ENCODE measurements at regions not wholly inside any gene's neighbourhood (a gene's known extent, or its start where the extent isn't known, plus 50 kb on each side); places are given as distances from the start of the nearest gene placed in this dataset.
"Not testable (repeated sequence)": the region's sequence is repeated elsewhere in the genome, so short reads cannot be mapped to it uniquely, and the experiment has no call there.

GRCh38 chr10:33861016-33861704 lies 526.7 kb upstream of the NRP1 start:
- no peak for DNase-seq (ENCODE audit: low spot score)

DNA sequence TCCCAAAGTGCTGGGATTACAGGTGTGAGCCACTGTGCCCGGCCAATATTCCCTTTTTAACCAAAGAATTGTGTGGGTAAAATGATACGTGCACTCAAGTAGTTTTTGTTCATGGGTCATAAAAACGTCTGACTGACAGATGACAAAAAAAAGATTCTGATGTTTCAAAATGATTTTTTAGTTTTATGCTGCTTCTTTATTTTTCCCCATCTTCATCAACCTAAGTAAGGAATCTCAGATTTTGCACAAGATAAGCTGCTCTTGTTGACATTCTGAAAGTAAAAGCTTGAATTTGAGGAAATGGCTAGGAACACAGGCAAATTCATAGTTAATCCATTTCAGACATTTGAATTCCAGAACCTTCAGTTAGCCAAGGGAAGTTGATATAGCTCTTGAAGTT lies 526.1 kb upstream of the NRP1 start:
- no peak for DNase-seq (ENCODE audit: low spot score)

- no peak for DNase-seq (ENCODE audit: low spot score)
Measured at GRCh38 chr10:33859319-33860022, 525.0 kb upstream of the NRP1 start.

GRCh38 chr10:33858326-33858725 lies 523.9 kb upstream of the NRP1 start:
- DNase-seq (ENCODE audit: low spot score), result no peak

- DNase-seq (ENCODE audit: low spot score), result not testable (repeated sequence)
Measured at GRCh38 chr10:33853221-33853620, 518.8 kb upstream of the NRP1 start.

GRCh38 chr10:33843379-33843778 lies 508.9 kb upstream of the NRP1 start:
- DNase-seq (ENCODE audit: low spot score), result no peak

GRCh38 chr10:33841678-33842077 lies 507.2 kb upstream of the NRP1 start:
- DNase-seq (ENCODE audit: low spot score), result no peak

GRCh38 chr10:33838731-33839130 lies 504.3 kb upstream of the NRP1 start:
- no peak for DNase-seq (ENCODE audit: low spot score)

- DNase-seq (ENCODE audit: low spot score), result no peak
Measured at GRCh38 chr10:33837736-33838135, 503.3 kb upstream of the NRP1 start.

- no peak for DNase-seq (ENCODE audit: low spot score)
Measured at GRCh38 chr10:33835556-33835955, 501.1 kb upstream of the NRP1 start.

DNA sequence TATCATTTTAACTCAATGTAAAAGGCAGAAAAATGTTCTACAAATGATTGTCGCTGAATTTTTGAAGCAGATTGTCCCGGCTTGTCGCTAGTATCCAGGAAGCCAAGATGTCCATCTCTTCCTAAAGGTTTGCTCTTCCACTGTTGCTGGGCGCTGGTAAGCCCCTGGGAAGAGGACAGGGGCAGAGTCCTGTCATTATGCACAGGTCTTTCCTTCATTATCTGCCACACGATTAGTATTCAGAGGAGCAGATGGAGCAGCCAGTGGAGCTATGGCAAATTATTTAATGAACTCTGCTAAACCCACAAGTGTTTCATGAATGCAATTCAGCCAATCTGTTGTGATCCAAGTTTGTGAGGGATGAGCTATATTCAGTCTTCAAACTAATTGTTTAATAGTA lies 499.1 kb upstream of the NRP1 start:
- DNase-seq (ENCODE audit: low spot score), result no peak

DNA sequence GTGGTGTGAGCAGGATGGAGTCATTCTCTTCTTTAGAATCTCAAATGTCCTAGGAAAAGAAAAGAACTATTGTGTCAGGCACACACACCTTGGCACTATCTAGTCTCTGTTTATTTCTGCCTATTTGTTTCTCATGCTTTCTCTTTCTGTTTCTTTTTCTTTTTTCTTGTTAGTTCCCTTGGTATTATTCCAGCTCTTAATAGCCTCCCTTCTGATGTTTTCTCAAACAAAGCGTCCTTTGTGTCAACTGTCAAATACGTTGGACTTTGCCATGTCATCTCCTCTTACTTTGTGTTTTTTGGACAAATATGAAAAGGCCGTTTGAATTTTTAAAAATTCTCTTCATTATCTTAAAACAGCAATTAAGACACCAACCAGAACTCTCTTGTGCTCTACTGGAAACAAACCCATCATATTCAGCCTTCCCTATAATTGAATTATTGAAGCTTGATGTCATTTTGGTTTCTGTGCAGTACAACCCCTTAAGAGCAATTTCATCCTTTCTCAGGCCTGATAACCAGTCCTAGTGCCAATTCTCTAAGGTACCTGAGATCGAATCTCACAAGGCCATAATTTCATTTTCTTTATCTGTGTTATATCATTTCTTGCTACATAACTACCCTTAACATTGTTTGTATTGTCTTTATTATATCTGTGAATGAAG lies 497.8 kb upstream of the NRP1 start:
- no peak for DNase-seq (ENCODE audit: low spot score)

- DNase-seq (ENCODE audit: low spot score), result no peak
Measured at GRCh38 chr10:33831591-33831990, 497.1 kb upstream of the NRP1 start.

DNA sequence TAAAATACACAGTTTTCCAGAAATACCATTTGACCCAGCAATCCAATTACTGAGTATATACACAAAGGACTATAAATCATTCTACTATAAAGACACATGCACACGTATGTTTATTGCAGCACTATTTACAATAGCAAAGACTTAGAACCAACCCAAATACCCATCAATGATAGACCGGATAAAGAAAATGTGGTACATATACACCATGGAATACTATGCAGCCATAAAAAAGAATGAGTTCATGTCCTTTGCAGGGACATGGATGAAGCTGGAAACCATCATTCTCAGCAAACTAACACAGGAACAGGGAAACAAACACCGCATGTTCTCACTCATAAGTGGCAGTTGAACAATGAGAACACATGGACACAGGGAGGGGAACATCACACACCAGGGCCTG lies 495.4 kb upstream of the NRP1 start:
- DNase-seq (ENCODE audit: low spot score), result not testable (repeated sequence)

- no peak for DNase-seq (ENCODE audit: low spot score)
Measured at GRCh38 chr10:33828592-33828991, 494.1 kb upstream of the NRP1 start.

DNA sequence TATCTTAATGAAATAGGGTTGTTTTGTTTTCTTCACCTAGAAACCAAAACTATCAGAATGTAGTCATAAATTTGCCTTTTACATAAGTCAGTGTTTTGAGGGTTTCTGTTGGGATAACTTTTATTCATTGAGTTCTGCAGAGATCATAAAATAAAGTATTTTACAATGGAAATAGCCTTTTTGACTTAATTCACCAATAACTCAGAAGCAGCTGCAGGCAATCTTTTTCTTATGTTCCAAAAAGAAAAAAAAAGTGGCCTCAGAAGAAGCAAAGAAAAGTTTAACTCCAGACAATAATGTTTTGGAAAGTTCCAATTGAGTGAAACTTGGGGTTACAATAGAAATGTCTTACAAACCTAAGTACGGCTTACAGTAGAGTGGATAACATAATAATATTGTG lies 491.7 kb upstream of the NRP1 start:
- no peak for DNase-seq (ENCODE audit: low spot score)

DNA sequence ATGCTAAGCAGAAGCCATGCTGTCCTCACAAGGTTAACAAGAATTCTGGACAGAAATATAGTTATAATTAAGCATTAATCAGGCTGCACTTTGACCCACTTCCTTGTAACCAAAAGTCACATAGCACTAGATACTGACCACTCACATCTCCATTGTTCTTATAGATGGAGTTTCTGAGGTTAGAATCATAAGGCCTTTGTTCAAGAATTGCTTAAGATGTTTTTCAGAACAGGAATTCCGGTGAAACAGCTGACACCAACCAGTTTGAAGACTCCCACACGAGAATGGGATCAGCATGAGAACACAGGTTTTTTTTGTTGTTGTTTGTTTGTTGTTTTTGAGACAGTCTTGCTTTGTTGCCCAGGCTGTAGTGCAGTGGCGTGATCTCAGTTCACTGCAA lies 488.3 kb upstream of the NRP1 start:
- DNase-seq (ENCODE audit: low spot score), result no peak

GRCh38 chr10:33820531-33820930 lies 486.1 kb upstream of the NRP1 start:
- no peak for DNase-seq (ENCODE audit: low spot score)

DNA sequence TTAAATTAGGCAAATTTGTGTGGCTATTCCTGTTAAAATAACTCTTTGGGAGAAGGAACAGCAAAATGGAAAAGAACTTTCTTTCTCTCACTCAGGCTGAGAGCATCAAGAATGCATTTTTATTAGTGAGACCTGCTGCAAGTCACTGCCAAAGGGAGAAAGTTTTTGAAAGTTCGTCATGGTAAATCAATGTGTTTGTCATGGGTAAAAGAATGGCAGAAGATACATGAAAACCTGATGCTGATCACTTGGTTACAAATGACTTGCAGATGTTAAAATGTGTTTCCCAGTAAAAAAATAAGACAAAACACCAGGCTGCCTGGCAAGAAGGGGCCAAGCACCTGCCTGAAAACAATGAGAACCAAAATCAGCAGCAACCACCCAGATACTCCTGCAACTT lies 484.7 kb upstream of the NRP1 start:
- DNase-seq (ENCODE audit: low spot score), result no peak

DNA sequence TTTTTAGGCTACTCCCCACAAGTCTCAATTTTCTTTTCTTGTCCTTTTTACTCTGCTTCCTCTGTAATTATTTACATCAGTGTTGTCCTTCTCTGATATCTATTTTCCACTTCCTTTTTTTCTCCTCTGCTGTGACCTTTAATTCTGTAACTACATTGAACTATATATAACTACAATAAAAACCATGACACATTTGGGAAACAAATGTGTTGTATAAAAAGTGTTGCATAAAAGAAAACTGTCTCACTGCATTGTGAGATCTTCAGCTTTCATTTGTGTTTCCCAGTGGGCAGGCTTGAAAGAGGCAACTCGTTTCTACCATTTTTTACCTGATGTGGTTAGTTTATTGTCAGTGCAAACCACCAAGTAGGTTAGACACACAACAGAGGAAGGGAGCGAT lies 483.9 kb upstream of the NRP1 start:
- DNase-seq (ENCODE audit: low spot score), result no peak

GRCh38 chr10:33817605-33818004 lies 483.1 kb upstream of the NRP1 start:
- no peak for DNase-seq (ENCODE audit: low spot score)

- no peak for DNase-seq (ENCODE audit: low spot score)
Measured at GRCh38 chr10:33815776-33816175, 481.3 kb upstream of the NRP1 start.

GRCh38 chr10:33813871-33814270 lies 479.4 kb upstream of the NRP1 start:
- no peak for DNase-seq (ENCODE audit: low spot score)

Measured in AG08396 (cell line).